ENCODE measurements at regions not wholly inside any gene's neighbourhood (a gene's known extent, or its start where the extent isn't known, plus 50 kb on each side); places are given as distances from the start of the nearest gene placed in this dataset.

DNA sequence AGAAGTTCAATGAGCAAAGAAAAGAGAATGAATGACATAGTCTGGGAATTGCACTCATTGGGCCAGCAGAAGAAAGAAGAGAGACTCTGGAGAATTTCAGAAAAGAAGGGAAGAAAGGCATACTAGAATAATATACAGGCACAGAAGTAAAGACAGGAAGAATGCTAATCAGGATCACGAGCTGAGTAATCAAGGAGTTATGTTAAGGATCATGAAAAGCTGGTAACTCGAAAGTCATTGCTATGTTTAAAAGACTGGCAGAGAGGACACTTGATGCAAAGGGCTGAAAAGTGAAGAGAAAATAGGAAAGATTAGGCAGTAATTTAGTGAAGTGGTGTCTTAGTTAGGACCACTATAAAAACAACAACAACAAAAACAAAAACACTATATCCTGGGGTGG is 284.1 kb downstream of the ZBBX start:
- no peaks in the 10 kb centered on the region for H3K4me1 ChIP-seq (ENCODE audit: insufficient read depth, low read length)
- no peaks in the 10 kb centered on the region for H3K27me3 ChIP-seq (ENCODE audit: insufficient read depth, low read length, poor library complexity, severe bottlenecking)
- Mint-ChIP-seq H3K4me1 (no peaks in the 10 kb centered on the region), H3K27ac (no peak overlapping the region), H3K9me3 (peaks cover 0 to 4% (median 2%) of the 10 kb centered on the region in 5 donors), H3K27me3 (no peaks in the 10 kb centered on the region), H3K4me3 (no peak overlapping the region), H3K36me3 (no peaks in the 10 kb centered on the region)
- no peaks in the 10 kb centered on the region for H3K36me3 ChIP-seq (ENCODE audit: insufficient read depth, low read length)
- H3K9me3 ChIP-seq (ENCODE audit: low read length): no peaks in the 10 kb centered on the region
- ChIA-PET POLR2A (no interaction called here), CTCF (no interaction called here)
- no peak overlapping the region for H3K4me3 ChIP-seq (ENCODE audit: low read length)
- no peak for DNase-seq
- H3K27ac ChIP-seq (ENCODE audit: low read depth, low read length): no peak overlapping the region

DNA sequence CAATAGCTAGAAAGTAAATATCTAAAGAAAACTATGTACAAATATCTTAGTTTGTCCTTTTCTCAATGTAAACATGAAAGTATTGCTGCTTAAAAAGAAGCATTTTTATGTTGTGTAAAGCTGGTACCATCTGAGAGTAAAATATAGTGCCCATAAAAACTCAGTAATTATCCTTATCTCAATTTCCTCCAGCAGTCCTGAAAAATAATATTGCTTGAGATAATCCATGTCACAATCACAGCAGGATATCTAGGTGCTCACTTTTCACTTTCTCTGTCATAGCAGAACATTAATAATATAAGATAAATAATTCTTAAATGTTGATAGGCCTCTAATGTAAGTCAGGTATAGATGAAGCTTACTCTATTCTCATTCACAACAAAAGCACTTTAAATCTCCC is 285.5 kb downstream of the ZBBX start:
- Mint-ChIP-seq H3K4me3 (no peak overlapping the region), H3K9me3 (peaks cover 0 to 4% (median 2%) of the 10 kb centered on the region in 5 donors), H3K4me1 (no peaks in the 10 kb centered on the region), H3K27ac (no peak overlapping the region), H3K36me3 (no peaks in the 10 kb centered on the region), H3K27me3 (no peaks in the 10 kb centered on the region)
- ChIA-PET CTCF (no interaction called here), POLR2A (no interaction called here)
- H3K27me3 ChIP-seq (ENCODE audit: insufficient read depth, low read length, poor library complexity, severe bottlenecking): no peaks in the 10 kb centered on the region
- H3K27ac ChIP-seq (ENCODE audit: low read depth, low read length): no peak overlapping the region
- DNase-seq: no peak
- H3K4me1 ChIP-seq (ENCODE audit: insufficient read depth, low read length): no peaks in the 10 kb centered on the region
- H3K9me3 ChIP-seq (ENCODE audit: low read length): no peaks in the 10 kb centered on the region
- no peak overlapping the region for H3K4me3 ChIP-seq (ENCODE audit: low read length)
- no peaks in the 10 kb centered on the region for H3K36me3 ChIP-seq (ENCODE audit: insufficient read depth, low read length)

DNA sequence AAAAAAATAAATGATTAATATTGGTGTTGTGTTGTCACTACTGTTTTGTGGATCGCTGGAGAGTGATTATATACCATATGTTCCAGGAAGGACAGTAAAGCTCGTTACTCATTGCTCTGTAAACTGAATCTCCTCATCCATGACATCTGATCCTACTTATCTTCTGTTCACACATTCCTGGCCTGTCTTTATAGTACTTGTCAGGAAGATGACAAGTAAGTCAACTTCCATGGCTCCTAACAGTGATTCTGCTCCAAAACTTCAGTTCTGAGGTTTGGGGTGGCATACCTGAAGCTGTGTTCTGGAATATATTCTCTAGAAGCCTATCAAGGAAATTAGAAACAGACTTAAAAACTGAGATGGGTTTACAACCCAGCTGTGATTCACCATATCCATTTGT is 288.9 kb downstream of the ZBBX start:
- POLR2A ChIA-PET: no interaction called here
- H3K9me3 ChIP-seq (ENCODE audit: low read length): no peaks in the 10 kb centered on the region
- Mint-ChIP-seq H3K36me3 (no peaks in the 10 kb centered on the region), H3K4me1 (no peaks in the 10 kb centered on the region), H3K27ac (no peak overlapping the region), H3K9me3 (peaks cover 0 to 4% (median 3%) of the 10 kb centered on the region in 5 donors), H3K4me3 (no peak overlapping the region), H3K27me3 (no peaks in the 10 kb centered on the region)
- no peak overlapping the region for H3K27ac ChIP-seq (ENCODE audit: low read depth, low read length)
- no peaks in the 10 kb centered on the region for H3K27me3 ChIP-seq (ENCODE audit: insufficient read depth, low read length, poor library complexity, severe bottlenecking)
- H3K4me3 ChIP-seq (ENCODE audit: low read length): no peak overlapping the region
- H3K4me1 ChIP-seq (ENCODE audit: insufficient read depth, low read length): no peaks in the 10 kb centered on the region
- CTCF ChIA-PET: no interaction called here
- no peaks in the 10 kb centered on the region for H3K36me3 ChIP-seq (ENCODE audit: insufficient read depth, low read length)
- no peak for DNase-seq

DNA sequence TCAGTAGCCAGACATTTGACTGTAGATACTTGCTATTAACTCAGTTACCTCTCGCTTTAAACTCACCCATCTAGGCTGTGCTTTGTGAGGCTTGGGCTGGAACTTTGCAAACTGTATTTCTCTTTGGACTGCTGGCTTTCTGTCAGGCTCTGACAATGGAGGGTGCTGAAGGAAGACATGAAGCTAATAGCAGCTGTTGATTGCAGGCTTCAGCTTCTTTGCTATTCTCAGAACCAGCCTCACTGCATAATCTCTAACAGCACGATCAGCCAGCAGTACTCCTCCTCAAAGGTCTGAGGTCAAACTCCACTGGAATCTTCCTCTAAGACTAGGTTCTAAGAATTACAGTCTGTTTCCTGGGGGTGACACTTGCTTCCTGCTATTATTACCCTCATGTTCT is 295.6 kb downstream of the ZBBX start:
- no peaks in the 10 kb centered on the region for H3K36me3 Mint-ChIP-seq
- H3K4me3 Mint-ChIP-seq: no peak overlapping the region
- no peak overlapping the region for H3K4me3 ChIP-seq (ENCODE audit: low read length)
- no peak overlapping the region for H3K27ac ChIP-seq (ENCODE audit: low read depth, low read length)
- H3K27me3 Mint-ChIP-seq: no peaks in the 10 kb centered on the region
- peaks cover 0 to 9% (median 3%) of the 10 kb centered on the region in 5 donors for H3K9me3 Mint-ChIP-seq
- CTCF ChIA-PET: no interaction called here
- H3K4me1 ChIP-seq (ENCODE audit: insufficient read depth, low read length): no peaks in the 10 kb centered on the region
- POLR2A ChIA-PET: no interaction called here
- H3K9me3 ChIP-seq (ENCODE audit: low read length): no peaks in the 10 kb centered on the region
- H3K36me3 ChIP-seq (ENCODE audit: insufficient read depth, low read length): no peaks in the 10 kb centered on the region
- DNase-seq: no peak
- H3K27ac Mint-ChIP-seq: no peak overlapping the region
- no peaks in the 10 kb centered on the region for H3K27me3 ChIP-seq (ENCODE audit: insufficient read depth, low read length, poor library complexity, severe bottlenecking)
- no peaks in the 10 kb centered on the region for H3K4me1 Mint-ChIP-seq

DNA sequence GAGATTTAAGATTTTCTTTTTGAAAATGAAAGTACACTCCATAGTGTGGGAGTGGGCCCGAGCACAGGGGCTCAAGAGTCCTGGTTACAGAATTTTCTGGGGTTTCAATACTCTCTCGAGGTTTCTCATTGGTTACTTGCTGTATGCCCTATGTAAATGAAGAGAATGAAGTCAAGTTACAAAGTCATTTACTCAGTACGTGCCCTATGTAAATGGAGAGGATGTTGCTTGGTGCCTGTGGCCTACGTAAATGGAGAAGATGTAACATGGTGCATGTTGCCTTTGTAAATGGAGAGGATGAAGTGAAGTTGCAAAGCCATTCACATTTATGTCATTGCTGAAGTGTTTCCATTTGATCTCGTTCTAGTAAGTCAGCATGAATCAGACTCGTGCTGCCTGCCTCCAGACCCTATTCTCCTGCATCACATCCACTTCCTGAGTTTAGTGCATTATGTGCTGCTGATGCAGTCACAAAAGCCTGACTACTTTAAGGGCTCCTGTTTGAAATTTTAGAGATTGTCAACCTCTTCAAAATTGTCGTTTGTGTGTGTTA is 302.0 kb downstream of the ZBBX start:
- no peak overlapping the region for H3K27ac ChIP-seq (ENCODE audit: low read depth, low read length)
- H3K9me3 Mint-ChIP-seq: peaks cover 2 to 9% (median 4%) of the 10 kb centered on the region in 5 donors
- no peak for DNase-seq
- H3K4me3 Mint-ChIP-seq: no peak overlapping the region
- H3K27ac Mint-ChIP-seq: no peak overlapping the region
- H3K4me1 Mint-ChIP-seq: peaks cover 0 to 3% (median 0%) of the 10 kb centered on the region in 3 donors
- no peaks in the 10 kb centered on the region for H3K4me1 ChIP-seq (ENCODE audit: insufficient read depth, low read length)
- CTCF ChIA-PET: no interaction called here
- no peak overlapping the region for H3K4me3 ChIP-seq (ENCODE audit: low read length)
- no peaks in the 10 kb centered on the region for H3K9me3 ChIP-seq (ENCODE audit: low read length)
- POLR2A ChIA-PET: no interaction called here
- no peaks in the 10 kb centered on the region for H3K36me3 Mint-ChIP-seq
- no peaks in the 10 kb centered on the region for H3K27me3 Mint-ChIP-seq
- no peaks in the 10 kb centered on the region for H3K36me3 ChIP-seq (ENCODE audit: insufficient read depth, low read length)
- no peaks in the 10 kb centered on the region for H3K27me3 ChIP-seq (ENCODE audit: insufficient read depth, low read length, poor library complexity, severe bottlenecking)

DNA sequence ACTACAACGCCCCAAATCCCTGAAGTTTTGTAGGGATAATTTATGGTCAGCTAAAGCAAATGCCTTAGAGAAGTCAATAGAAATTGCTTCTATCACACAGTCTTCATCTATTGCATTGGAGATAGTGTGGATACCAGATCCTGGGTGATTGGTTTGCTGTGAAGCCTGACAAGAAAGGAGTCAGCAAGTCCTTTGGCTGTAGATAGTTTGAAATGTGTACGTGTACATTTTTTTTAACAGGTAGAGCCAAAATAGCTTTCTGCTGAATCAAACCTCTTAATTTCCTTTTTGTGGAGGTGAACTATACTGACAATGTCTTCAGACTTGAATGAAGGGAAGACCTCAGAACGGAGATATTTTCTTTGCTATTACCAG is 312.3 kb downstream of the ZBBX start:
- H3K4me3 ChIP-seq (ENCODE audit: low read length): no peak overlapping the region
- no peak overlapping the region for H3K4me3 Mint-ChIP-seq
- no peak overlapping the region for H3K27ac Mint-ChIP-seq
- H3K4me1 ChIP-seq (ENCODE audit: insufficient read depth, low read length): no peaks in the 10 kb centered on the region
- H3K9me3 ChIP-seq (ENCODE audit: low read length): no peaks in the 10 kb centered on the region
- no peak overlapping the region for H3K27ac ChIP-seq (ENCODE audit: low read depth, low read length)
- H3K36me3 Mint-ChIP-seq: no peaks in the 10 kb centered on the region
- H3K4me1 Mint-ChIP-seq: no peaks in the 10 kb centered on the region
- POLR2A ChIA-PET: no interaction called here
- H3K27me3 Mint-ChIP-seq: no peaks in the 10 kb centered on the region
- no peaks in the 10 kb centered on the region for H3K27me3 ChIP-seq (ENCODE audit: insufficient read depth, low read length, poor library complexity, severe bottlenecking)
- no peaks in the 10 kb centered on the region for H3K36me3 ChIP-seq (ENCODE audit: insufficient read depth, low read length)
- DNase-seq: no peak
- CTCF ChIA-PET: no interaction called here
- peaks cover 0 to 22% (median 6%) of the 10 kb centered on the region in 5 donors for H3K9me3 Mint-ChIP-seq

DNA sequence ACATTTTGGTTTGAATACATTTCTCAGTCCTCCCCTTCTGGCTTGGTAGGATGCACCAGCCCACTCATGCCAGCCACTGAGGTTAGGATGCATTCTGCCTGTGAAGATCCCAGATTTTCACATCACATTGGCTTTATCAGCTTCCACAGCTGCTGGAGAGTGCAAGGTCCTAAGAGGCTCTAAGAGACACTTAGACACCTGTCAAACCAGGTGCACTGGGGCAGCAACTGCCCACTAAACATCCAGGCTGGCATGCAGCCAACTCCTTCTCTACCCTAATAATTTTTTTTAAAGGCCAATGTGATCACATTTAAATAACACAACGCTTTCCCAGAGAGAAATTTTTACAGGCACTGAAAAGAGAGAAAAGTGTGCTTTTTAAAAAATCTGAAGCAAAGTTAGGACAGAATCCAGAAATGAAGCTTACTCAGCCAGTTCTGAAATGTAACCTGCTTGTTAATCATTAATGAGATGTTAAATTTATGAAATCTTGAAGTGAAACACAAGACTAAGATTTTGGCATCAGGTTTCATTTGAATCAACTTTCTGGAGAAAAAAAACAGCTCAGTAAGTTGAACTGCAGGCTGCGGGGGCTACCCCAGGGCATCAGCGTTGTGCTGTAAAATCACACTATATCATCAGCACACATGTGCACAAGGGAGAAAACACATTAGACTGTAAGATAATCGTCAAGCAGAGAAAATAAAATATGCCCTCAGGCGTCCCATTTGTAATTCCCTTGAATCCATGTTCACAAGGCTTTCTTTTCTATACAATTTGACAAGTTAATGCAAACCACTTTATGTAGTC is 312.9 kb downstream of the ZBBX start:
- Mint-ChIP-seq H3K36me3 (no peaks in the 10 kb centered on the region), H3K4me3 (no peak overlapping the region), H3K9me3 (peaks cover 0 to 22% (median 6%) of the 10 kb centered on the region in 5 donors), H3K27me3 (no peaks in the 10 kb centered on the region), H3K27ac (no peak overlapping the region), H3K4me1 (no peaks in the 10 kb centered on the region)
- Histone ChIP-seq H3K9me3 (ENCODE audit: low read length) (no peaks in the 10 kb centered on the region), H3K27me3 (ENCODE audit: insufficient read depth, low read length, poor library complexity, severe bottlenecking) (no peaks in the 10 kb centered on the region), H3K36me3 (ENCODE audit: insufficient read depth, low read length) (no peaks in the 10 kb centered on the region), H3K4me3 (ENCODE audit: low read length) (no peak overlapping the region), H3K4me1 (ENCODE audit: insufficient read depth, low read length) (no peaks in the 10 kb centered on the region), H3K27ac (ENCODE audit: low read depth, low read length) (no peak overlapping the region)
- no peak for DNase-seq
- POLR2A ChIA-PET: no interaction called here
- CTCF ChIA-PET: no interaction called here

DNA sequence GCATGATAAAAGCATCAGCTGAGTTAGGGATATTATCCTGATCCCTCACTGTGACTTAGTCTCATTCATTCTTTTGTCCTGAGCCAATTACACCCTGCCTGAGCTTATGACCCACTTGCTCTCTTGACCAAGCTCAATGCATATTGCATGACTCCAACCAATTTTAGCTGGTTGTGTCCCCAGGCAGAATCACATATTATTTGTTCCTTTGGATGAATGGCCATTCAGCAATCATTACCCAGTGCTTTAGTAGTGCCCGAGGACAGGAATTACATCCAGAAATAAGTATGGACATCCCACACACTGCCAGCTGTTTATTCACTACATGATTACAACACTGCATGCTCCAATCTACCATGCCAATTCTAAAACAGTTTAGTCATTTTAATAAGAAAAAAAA is 322.5 kb downstream of the ZBBX start:
- Histone ChIP-seq H3K27me3 (ENCODE audit: insufficient read depth, low read length, poor library complexity, severe bottlenecking) (no peaks in the 10 kb centered on the region), H3K9me3 (ENCODE audit: low read length) (no peaks in the 10 kb centered on the region), H3K27ac (ENCODE audit: low read depth, low read length) (no peak overlapping the region), H3K4me1 (ENCODE audit: insufficient read depth, low read length) (no peaks in the 10 kb centered on the region), H3K4me3 (ENCODE audit: low read length) (no peak overlapping the region), H3K36me3 (ENCODE audit: insufficient read depth, low read length) (no peaks in the 10 kb centered on the region)
- CTCF ChIA-PET: no interaction called here
- POLR2A ChIA-PET: no interaction called here
- H3K36me3 Mint-ChIP-seq: no peaks in the 10 kb centered on the region
- no peaks in the 10 kb centered on the region for H3K4me1 Mint-ChIP-seq
- no peak overlapping the region for H3K27ac Mint-ChIP-seq
- no peak overlapping the region for H3K4me3 Mint-ChIP-seq
- peaks cover 0 to 2% of the 10 kb centered on the region in 2 donors for H3K27me3 Mint-ChIP-seq
- peaks cover 6 to 20% (median 9%) of the 10 kb centered on the region in 5 donors for H3K9me3 Mint-ChIP-seq
- no peak for DNase-seq

Data from CD8-positive, alpha-beta memory T cell (primary cell).